Activated naive CD8-positive, alpha-beta T cell (primary cell): ENCODE measurements at regions not wholly inside any gene's neighbourhood (a gene's known extent, or its start where the extent isn't known, plus 50 kb on each side); places are given as distances from the start of the nearest gene placed in this dataset.

Experiments used
- H3K27ac Mint-ChIP-seq: one replicate; pipeline ENCODE4 v1.8.0; 2021; ENCODE audit warnings: mixed read lengths
- H3K27me3 Mint-ChIP-seq: one replicate; pipeline ENCODE4 v1.8.0; 2021; ENCODE audit warnings: mixed read lengths
- H3K36me3 Mint-ChIP-seq: one replicate; pipeline ENCODE4 v1.8.0; 2021; ENCODE audit warnings: mixed read lengths
- H3K4me1 Mint-ChIP-seq: one replicate; pipeline ENCODE4 v1.8.0; 2021; ENCODE audit warnings: low read depth, mixed read lengths
- H3K4me3 Mint-ChIP-seq: one replicate; pipeline ENCODE4 v1.8.0; 2021; ENCODE audit warnings: mild to moderate bottlenecking, mixed read lengths
- H3K9me3 Mint-ChIP-seq: one replicate; pipeline ENCODE4 v1.8.0; 2021; ENCODE audit warnings: low read depth, mixed read lengths

GRCh38 chr6:104282581-104282980, 577.1 kb downstream of the HACE1 start:
- Mint-ChIP-seq H3K4me1 (no peaks in the 10 kb centered on the region), H3K27ac (no peak overlapping the region), H3K9me3 (no peaks in the 10 kb centered on the region), H3K36me3 (no peaks in the 10 kb centered on the region), H3K4me3 (no peak overlapping the region), H3K27me3 (no peaks in the 10 kb centered on the region)

GRCh38 chr6:104281370-104281769, 578.3 kb downstream of the HACE1 start:
- no peaks in the 10 kb centered on the region for H3K27me3 Mint-ChIP-seq
- no peak overlapping the region for H3K27ac Mint-ChIP-seq
- H3K4me3 Mint-ChIP-seq, result no peak overlapping the region
- no peaks in the 10 kb centered on the region for H3K4me1 Mint-ChIP-seq
- H3K9me3 Mint-ChIP-seq, result peaks cover under 1% of the 10 kb centered on the region
- H3K36me3 Mint-ChIP-seq, result no peaks in the 10 kb centered on the region

GRCh38 chr6:104268389-104268788, 591.3 kb downstream of the HACE1 start:
- Mint-ChIP-seq H3K4me1 (no peaks in the 10 kb centered on the region), H3K4me3 (no peak overlapping the region), H3K27me3 (no peaks in the 10 kb centered on the region), H3K27ac (no peak overlapping the region), H3K9me3 (peaks cover 6% of the 10 kb centered on the region), H3K36me3 (no peaks in the 10 kb centered on the region)

GRCh38 chr6:104266922-104267321, 592.8 kb downstream of the HACE1 start:
- no peaks in the 10 kb centered on the region for H3K4me1 Mint-ChIP-seq
- H3K27me3 Mint-ChIP-seq, result no peaks in the 10 kb centered on the region
- H3K36me3 Mint-ChIP-seq, result no peaks in the 10 kb centered on the region

GRCh38 chr6:104256646-104257045, 603.1 kb downstream of the HACE1 start:
- no peaks in the 10 kb centered on the region for H3K27me3 Mint-ChIP-seq
- no peaks in the 10 kb centered on the region for H3K9me3 Mint-ChIP-seq
- no peaks in the 10 kb centered on the region for H3K36me3 Mint-ChIP-seq
- no peak overlapping the region for H3K4me3 Mint-ChIP-seq
- no peak overlapping the region for H3K27ac Mint-ChIP-seq
- no peaks in the 10 kb centered on the region for H3K4me1 Mint-ChIP-seq

More at GRCh38 chr6:104266922-104267321, 592.8 kb downstream of the HACE1 start:
- no peaks in the 10 kb centered on the region for H3K9me3 Mint-ChIP-seq
- H3K27ac Mint-ChIP-seq, result no peak overlapping the region
- H3K4me3 Mint-ChIP-seq, result no peak overlapping the region

GRCh38 chr6:104253236-104253635, 606.5 kb downstream of the HACE1 start:
- H3K9me3 Mint-ChIP-seq, result peaks cover 10% of the 10 kb centered on the region
- H3K4me1 Mint-ChIP-seq, result no peaks in the 10 kb centered on the region
- no peaks in the 10 kb centered on the region for H3K27me3 Mint-ChIP-seq
- no peak overlapping the region for H3K4me3 Mint-ChIP-seq
- no peak overlapping the region for H3K27ac Mint-ChIP-seq
- no peaks in the 10 kb centered on the region for H3K36me3 Mint-ChIP-seq

- Mint-ChIP-seq H3K4me1 (no peaks in the 10 kb centered on the region), H3K4me3 (no peak overlapping the region), H3K27me3 (no peaks in the 10 kb centered on the region), H3K27ac (no peak overlapping the region), H3K36me3 (no peaks in the 10 kb centered on the region), H3K9me3 (peaks cover 11% of the 10 kb centered on the region)
Measured at GRCh38 chr6:104252276-104252675, 607.4 kb downstream of the HACE1 start.

- peaks cover 11% of the 10 kb centered on the region for H3K9me3 Mint-ChIP-seq
- H3K27me3 Mint-ChIP-seq, result no peaks in the 10 kb centered on the region
- H3K4me1 Mint-ChIP-seq, result no peaks in the 10 kb centered on the region
- H3K4me3 Mint-ChIP-seq, result no peak overlapping the region
- no peak overlapping the region for H3K27ac Mint-ChIP-seq
- H3K36me3 Mint-ChIP-seq, result no peaks in the 10 kb centered on the region
Measured at GRCh38 chr6:104251651-104252050, 608.1 kb downstream of the HACE1 start.

GRCh38 chr6:104240865-104241264, 618.9 kb downstream of the HACE1 start:
- no peaks in the 10 kb centered on the region for H3K9me3 Mint-ChIP-seq
- H3K27me3 Mint-ChIP-seq, result no peaks in the 10 kb centered on the region
- H3K27ac Mint-ChIP-seq, result no peak overlapping the region
- no peak overlapping the region for H3K4me3 Mint-ChIP-seq
- no peaks in the 10 kb centered on the region for H3K4me1 Mint-ChIP-seq
- no peaks in the 10 kb centered on the region for H3K36me3 Mint-ChIP-seq

- Mint-ChIP-seq H3K9me3 (no peaks in the 10 kb centered on the region), H3K4me1 (no peaks in the 10 kb centered on the region), H3K27me3 (no peaks in the 10 kb centered on the region), H3K36me3 (no peaks in the 10 kb centered on the region), H3K4me3 (no peak overlapping the region), H3K27ac (no peak overlapping the region)
Measured at GRCh38 chr6:104239971-104240370, 619.7 kb downstream of the HACE1 start.

GRCh38 chr6:104229057-104229456, 630.7 kb downstream of the HACE1 start:
- H3K4me1 Mint-ChIP-seq, result no peaks in the 10 kb centered on the region
- H3K27me3 Mint-ChIP-seq, result no peaks in the 10 kb centered on the region
- no peaks in the 10 kb centered on the region for H3K36me3 Mint-ChIP-seq

GRCh38 chr6:104227508-104227907, 632.2 kb downstream of the HACE1 start:
- Mint-ChIP-seq H3K4me1 (no peaks in the 10 kb centered on the region), H3K4me3 (no peak overlapping the region), H3K27ac (no peak overlapping the region), H3K27me3 (no peaks in the 10 kb centered on the region), H3K36me3 (no peaks in the 10 kb centered on the region), H3K9me3 (no peaks in the 10 kb centered on the region)

More at GRCh38 chr6:104229057-104229456, 630.7 kb downstream of the HACE1 start:
- no peaks in the 10 kb centered on the region for H3K9me3 Mint-ChIP-seq
- H3K4me3 Mint-ChIP-seq, result no peak overlapping the region
- H3K27ac Mint-ChIP-seq, result no peak overlapping the region

GRCh38 chr6:104226790-104227446, 632.8 kb downstream of the HACE1 start:
- no peaks in the 10 kb centered on the region for H3K9me3 Mint-ChIP-seq
- H3K4me3 Mint-ChIP-seq, result no peak overlapping the region
- H3K27ac Mint-ChIP-seq, result no peak overlapping the region
- no peaks in the 10 kb centered on the region for H3K4me1 Mint-ChIP-seq
- H3K27me3 Mint-ChIP-seq, result no peaks in the 10 kb centered on the region
- no peaks in the 10 kb centered on the region for H3K36me3 Mint-ChIP-seq

GRCh38 chr6:104218116-104218515, 641.6 kb downstream of the HACE1 start:
- no peak overlapping the region for H3K4me3 Mint-ChIP-seq

GRCh38 chr6:104214901-104215300, 644.8 kb downstream of the HACE1 start:
- Mint-ChIP-seq H3K4me1 (no peaks in the 10 kb centered on the region), H3K27ac (no peak overlapping the region), H3K27me3 (peaks cover 2% of the 10 kb centered on the region), H3K9me3 (no peaks in the 10 kb centered on the region), H3K4me3 (no peak overlapping the region), H3K36me3 (no peaks in the 10 kb centered on the region)

More at GRCh38 chr6:104218116-104218515, 641.6 kb downstream of the HACE1 start:
- H3K27me3 Mint-ChIP-seq, result peaks cover 2% of the 10 kb centered on the region
- no peaks in the 10 kb centered on the region for H3K4me1 Mint-ChIP-seq
- no peaks in the 10 kb centered on the region for H3K36me3 Mint-ChIP-seq
- H3K9me3 Mint-ChIP-seq, result no peaks in the 10 kb centered on the region
- H3K27ac Mint-ChIP-seq, result no peak overlapping the region

- Mint-ChIP-seq H3K27me3 (peaks cover 2% of the 10 kb centered on the region), H3K36me3 (no peaks in the 10 kb centered on the region), H3K4me3 (no peak overlapping the region), H3K27ac (no peak overlapping the region), H3K9me3 (no peaks in the 10 kb centered on the region), H3K4me1 (no peaks in the 10 kb centered on the region)
Measured at GRCh38 chr6:104212977-104213668, 646.6 kb downstream of the HACE1 start.
